GM23338 (cell line): ENCODE measurements at regions not wholly inside any gene's neighbourhood (a gene's known extent, or its start where the extent isn't known, plus 50 kb on each side); places are given as distances from the start of the nearest gene placed in this dataset.

Source experiments
- ATAC-seq: fragments of 200-7000 bp; cut with Tn5 transposase; 3 replicates; pipeline ENCODE4 v1.9.1; 2020
- DNase-seq: peaks from one replicate; pipeline ENCODE4 v3.0.0-alpha.2; 2015; ENCODE audit warnings: low spot score
- H2AFZ ChIP-seq: fragments of 200-600 bp; sonication (generic); 2 replicates; pipeline ENCODE4 v1.8.0; 2016; ENCODE audit warnings: antibody characterized with exemption, mild to moderate bottlenecking, moderate library complexity
- H3F3A ChIP-seq: fragments of 200-600 bp; sonication (generic); replicated peaks from 2 replicates; pipeline ENCODE4 v1.8.0; 2017; ENCODE audit warnings: antibody characterized with exemption, mixed run types, low read depth
- H3K27ac ChIP-seq: fragments of 200-600 bp; sonication (generic); 2 replicates; pipeline ENCODE4 v1.6.1; 2016; ENCODE audit warnings: low read depth
- H3K27me3 ChIP-seq: fragments of 200-600 bp; sonication (generic); 2 replicates; pipeline ENCODE4 v1.8.0; 2016; ENCODE audit warnings: mild to moderate bottlenecking, mixed run types, moderate library complexity; ENCODE audit not compliant: insufficient read depth
- H3K36me3 ChIP-seq: fragments of 200-600 bp; sonication (generic); 2 replicates; pipeline ENCODE4 v1.8.0; 2016; ENCODE audit warnings: mild to moderate bottlenecking; ENCODE audit not compliant: insufficient read depth
- H3K4me1 ChIP-seq: fragments of 200-600 bp; sonication (generic); 2 replicates; pipeline ENCODE4 v1.8.0; 2016; ENCODE audit warnings: mild to moderate bottlenecking, moderate library complexity; ENCODE audit not compliant: insufficient read depth
- H3K4me2 ChIP-seq: fragments of 200-600 bp; sonication (generic); 2 replicates; pipeline ENCODE4 v1.7.1; 2017; ENCODE audit warnings: mixed run types
- H3K4me3 ChIP-seq: fragments of 200-600 bp; sonication (generic); 2 replicates; pipeline ENCODE4 v1.6.1; 2016; ENCODE audit warnings: mixed run types
- H3K79me2 ChIP-seq: fragments of 200-600 bp; sonication (generic); replicated peaks from 2 replicates; pipeline ENCODE4 v1.8.0; 2017; ENCODE audit warnings: mild to moderate bottlenecking; ENCODE audit not compliant: insufficient read depth
- H3K9me2 ChIP-seq: fragments of 200-600 bp; sonication (generic); 2 replicates; pipeline ENCODE4 v1.8.0; 2017; ENCODE audit not compliant: insufficient read depth
- H4K20me1 ChIP-seq: fragments of 200-600 bp; sonication (generic); replicated peaks from 2 replicates; pipeline ENCODE4 v1.8.0; 2017; ENCODE audit warnings: mild to moderate bottlenecking; ENCODE audit not compliant: insufficient read depth
- H3K27ac Mint-ChIP-seq: 2 replicates; pipeline ENCODE4 v1.8.0; 2020; ENCODE audit warnings: inconsistent platforms, mild to moderate bottlenecking, moderate library complexity, mixed read lengths
- H3K27me3 Mint-ChIP-seq: 3 replicates; pipeline ENCODE4 v1.8.0; 2022; ENCODE audit warnings: low read depth, mild to moderate bottlenecking, moderate library complexity, mixed read lengths, inconsistent platforms; ENCODE audit not compliant: insufficient read depth, poor library complexity
- H3K36me3 Mint-ChIP-seq: 3 replicates; pipeline ENCODE4 v1.8.0; 2021; ENCODE audit warnings: low read depth, mild to moderate bottlenecking, inconsistent platforms, moderate library complexity, mixed read lengths
- H3K4me1 Mint-ChIP-seq: 3 replicates; pipeline ENCODE4 v1.8.0; 2020; ENCODE audit warnings: mild to moderate bottlenecking, inconsistent platforms, mixed read lengths
- H3K4me3 Mint-ChIP-seq: 3 replicates; pipeline ENCODE4 v1.8.0; 2021; ENCODE audit warnings: moderate library complexity, mild to moderate bottlenecking, inconsistent platforms, mixed read lengths
- H3K9me3 Mint-ChIP-seq: 3 replicates; pipeline ENCODE4 v1.8.0; 2020; ENCODE audit warnings: moderate library complexity, mild to moderate bottlenecking, inconsistent platforms, mixed read lengths
- CREB1 ChIP-seq: fragments of 250-450 bp; sonication (Bioruptor Pico); IDR thresholded peaks from 2 replicates; pipeline ENCODE4 v1.5.0; 2020; ENCODE audit warnings: low read depth, mild to moderate bottlenecking, moderate library complexity
- CTCF ChIP-seq, 2 experiments: fragments of 200-600 bp in 1 of 2; sonication (generic) in 1 of 2; conservative IDR thresholded peaks; 2 replicates each; pipeline versions ENCODE4 v1.5.1 to v1.6.1; 2016 to 2017; ENCODE audit warnings: antibody characterized with exemption in 2 of 2, low read depth in 2 of 2, mild to moderate bottlenecking in 2 of 2, moderate library complexity in 1 of 2
- ETS1 ChIP-seq: IDR thresholded peaks from 2 replicates; pipeline ENCODE4 v1.6.1; 2016; ENCODE audit warnings: antibody characterized with exemption
- EZH2 ChIP-seq: fragments of 200-600 bp; sonication (generic); IDR thresholded peaks from one replicate; pipeline ENCODE4 v1.8.0; 2017; ENCODE audit warnings: antibody characterized with exemption, mild to moderate bottlenecking, low read depth; ENCODE audit not compliant: unreplicated experiment
- EZH2phosphoT487 ChIP-seq: fragments of 200-600 bp; sonication (generic); IDR thresholded peaks from one replicate; pipeline ENCODE4 v1.8.1; 2018; ENCODE audit warnings: antibody characterized with exemption; ENCODE audit not compliant: unreplicated experiment
- JUNB ChIP-seq: IDR thresholded peaks from one replicate; pipeline ENCODE4 v1.6.1; 2016; ENCODE audit warnings: antibody characterized with exemption; ENCODE audit not compliant: unreplicated experiment
- NANOG ChIP-seq: IDR thresholded peaks from 2 replicates; pipeline ENCODE4 v1.6.1; 2016; ENCODE audit warnings: antibody characterized with exemption, borderline replicate concordance
- POLR2AphosphoS5 ChIP-seq: IDR thresholded peaks from 2 replicates; pipeline ENCODE4 v1.6.1; 2016; ENCODE audit warnings: antibody characterized with exemption, low read depth
- REST ChIP-seq: IDR thresholded peaks from one replicate; pipeline ENCODE4 v1.6.1; 2018; ENCODE audit warnings: antibody characterized with exemption; ENCODE audit not compliant: unreplicated experiment
- STAT1 ChIP-seq: IDR thresholded peaks from one replicate; pipeline ENCODE4 v1.6.1; 2016; ENCODE audit warnings: antibody characterized with exemption; ENCODE audit not compliant: unreplicated experiment
- ZNF114 ChIP-seq: fragments of 250-450 bp; sonication (Bioruptor Pico); IDR thresholded peaks from 2 replicates; pipeline ENCODE4 v1.5.0; 2020; ENCODE audit warnings: mild to moderate bottlenecking, moderate library complexity
- ZNF331 ChIP-seq: fragments of 250-450 bp; sonication (Bioruptor Pico); IDR thresholded peaks from 2 replicates; pipeline ENCODE4 v1.5.0; 2020; ENCODE audit warnings: low read depth, mild to moderate bottlenecking, moderate library complexity
- ZNF462 ChIP-seq: fragments of 250-450 bp; sonication (Bioruptor Pico); IDR thresholded peaks from 2 replicates; pipeline ENCODE4 v1.5.0; 2020; ENCODE audit warnings: mild to moderate bottlenecking, moderate library complexity

- TF ChIP-seq EZH2 = no peak
Measured at GRCh38 chr10:53476650-53477312, 704.2 kb upstream of the MBL2 start (continued).

- no peak for TF ChIP-seq POLR2AphosphoS5
- TF ChIP-seq EZH2phosphoT487 = no peak
- no peak for TF ChIP-seq CREB1
- no peak for TF ChIP-seq CTCF (conservative IDR thresholded peaks at IDR 0.05; ENCODE audit: low read depth in 2 of 2)
- TF ChIP-seq ZNF462 (CRISPR knock-in tag) = no peak
- TF ChIP-seq JUNB = no peak
- no peak for TF ChIP-seq ETS1
- no peak for TF ChIP-seq ZNF331
- no peak for TF ChIP-seq EZH2
- TF ChIP-seq REST = no peak
- TF ChIP-seq ZNF114 = no peak
- no peak for TF ChIP-seq STAT1
- TF ChIP-seq NANOG = no peak
- Mint-ChIP-seq H3K27ac (peak overlapping the region; percentile 78), H3K9me3 (peaks cover 10% of the 10 kb centered on the region; the same call in 1 of the 3 replicates), H3K4me1 (peaks cover 4% of the 10 kb centered on the region; the same call in 2 of the 3 replicates), H3K36me3 (peaks cover 38% of the 10 kb centered on the region), H3K27me3 (no peaks in the 10 kb centered on the region), H3K4me3 (no peak overlapping the region)
- H3K4me1 ChIP-seq = no peaks in the 10 kb centered on the region
- no peaks in the 10 kb centered on the region for H3K9me2 ChIP-seq
- H3F3A ChIP-seq = no peaks in the 10 kb centered on the region
- no peak for ATAC-seq
- H3K4me2 ChIP-seq = no peak overlapping the region
- H2AFZ ChIP-seq = no peak overlapping the region
- H3K27me3 ChIP-seq = no peaks in the 10 kb centered on the region
- no peak for DNase-seq
- H4K20me1 ChIP-seq = no peaks in the 10 kb centered on the region
- H3K27ac ChIP-seq = no peak overlapping the region
- no peak overlapping the region for H3K4me3 ChIP-seq
- H3K79me2 ChIP-seq = no peaks in the 10 kb centered on the region
- H3K36me3 ChIP-seq = no peaks in the 10 kb centered on the region
Measured at GRCh38 chr10:53469383-53469782, 696.8 kb upstream of the MBL2 start.
